ENCODE measurements at regions not wholly inside any gene's neighbourhood (a gene's known extent, or its start where the extent isn't known, plus 50 kb on each side); places are given as distances from the start of the nearest gene placed in this dataset.
A peak's percentile ranks its signal among the peaks of the same experiment; 100 is the strongest.

DNA sequence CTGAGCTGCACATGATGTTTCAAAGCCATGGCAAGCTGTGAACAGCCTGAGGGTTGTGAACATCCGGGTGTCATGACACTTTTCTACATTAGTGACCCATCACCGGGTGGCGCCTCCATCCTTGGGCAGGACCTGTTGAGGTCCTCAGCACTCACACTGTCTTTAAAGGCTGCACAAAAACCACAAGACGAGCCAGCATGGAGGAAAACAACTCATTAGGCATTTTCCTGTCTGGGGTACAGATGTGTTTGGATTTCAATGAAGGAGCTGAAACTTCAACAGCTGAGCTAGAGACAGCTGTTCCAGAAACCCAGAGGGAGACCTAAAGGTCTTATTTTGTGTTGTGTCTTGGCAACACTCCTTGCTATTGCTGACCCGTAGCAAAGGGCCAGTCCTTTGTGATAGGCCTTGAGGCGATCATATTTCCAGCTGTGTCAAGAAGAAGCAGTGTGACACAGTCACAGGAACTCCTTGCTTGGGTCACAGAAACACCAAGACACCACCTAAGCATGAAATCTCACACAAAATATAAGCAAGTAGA is 151.8 kb upstream of the VLDLR start:
- Mint-ChIP-seq H3K4me1 (ENCODE audit: low read depth) (peaks cover 10% of the 10 kb centered on the region), H3K27ac (ENCODE audit: unreplicated experiment) (peak overlapping the region; percentile 56), H3K9me3 (ENCODE audit: low read depth) (peaks cover 4% of the 10 kb centered on the region), H3K4me3 (ENCODE audit: unreplicated experiment) (no peak overlapping the region), H3K36me3 (ENCODE audit: low read depth) (peaks cover 9% of the 10 kb centered on the region), H3K27me3 (ENCODE audit: low read depth) (no peaks in the 10 kb centered on the region)
- TF ChIP-seq, protein P1, sequence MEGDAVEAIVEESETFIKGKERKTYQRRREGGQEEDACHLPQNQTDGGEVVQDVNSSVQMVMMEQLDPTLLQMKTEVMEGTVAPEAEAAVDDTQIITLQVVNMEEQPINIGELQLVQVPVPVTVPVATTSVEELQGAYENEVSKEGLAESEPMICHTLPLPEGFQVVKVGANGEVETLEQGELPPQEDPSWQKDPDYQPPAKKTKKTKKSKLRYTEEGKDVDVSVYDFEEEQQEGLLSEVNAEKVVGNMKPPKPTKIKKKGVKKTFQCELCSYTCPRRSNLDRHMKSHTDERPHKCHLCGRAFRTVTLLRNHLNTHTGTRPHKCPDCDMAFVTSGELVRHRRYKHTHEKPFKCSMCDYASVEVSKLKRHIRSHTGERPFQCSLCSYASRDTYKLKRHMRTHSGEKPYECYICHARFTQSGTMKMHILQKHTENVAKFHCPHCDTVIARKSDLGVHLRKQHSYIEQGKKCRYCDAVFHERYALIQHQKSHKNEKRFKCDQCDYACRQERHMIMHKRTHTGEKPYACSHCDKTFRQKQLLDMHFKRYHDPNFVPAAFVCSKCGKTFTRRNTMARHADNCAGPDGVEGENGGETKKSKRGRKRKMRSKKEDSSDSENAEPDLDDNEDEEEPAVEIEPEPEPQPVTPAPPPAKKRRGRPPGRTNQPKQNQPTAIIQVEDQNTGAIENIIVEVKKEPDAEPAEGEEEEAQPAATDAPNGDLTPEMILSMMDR (IDR thresholded peaks at IDR 0.05): peak; percentile 34
- no peak for DNase-seq (ENCODE audit: low spot score)

DNA sequence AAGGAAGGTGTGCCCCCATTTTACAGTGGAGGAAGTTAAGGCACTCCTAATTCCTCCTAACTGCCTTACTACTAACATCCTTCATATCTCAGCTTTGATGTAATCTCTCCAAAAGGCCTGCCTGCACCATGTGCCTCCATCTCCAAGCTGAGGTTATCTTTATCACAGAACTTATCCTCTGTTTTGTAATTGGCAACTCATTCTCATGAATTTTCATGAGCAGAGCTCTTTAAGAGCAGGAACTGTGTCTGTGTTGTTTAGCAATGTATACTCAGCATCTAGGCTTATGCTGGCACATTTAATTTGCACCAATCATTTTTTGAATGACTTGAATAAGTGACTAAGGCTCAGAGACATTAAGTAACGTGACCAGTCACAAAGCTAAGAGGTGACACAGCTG is 147.9 kb upstream of the VLDLR start:
- H3K4me3 Mint-ChIP-seq (ENCODE audit: unreplicated experiment): no peak overlapping the region
- H3K27ac Mint-ChIP-seq (ENCODE audit: unreplicated experiment): no peak overlapping the region
- H3K36me3 Mint-ChIP-seq (ENCODE audit: low read depth): peaks cover 4% of the 10 kb centered on the region
- no peaks in the 10 kb centered on the region for H3K27me3 Mint-ChIP-seq (ENCODE audit: low read depth)
- H3K4me1 Mint-ChIP-seq (ENCODE audit: low read depth): peaks cover 21% of the 10 kb centered on the region
- H3K9me3 Mint-ChIP-seq (ENCODE audit: low read depth): no peaks in the 10 kb centered on the region
- DNase-seq (ENCODE audit: low spot score): no peak
- TF ChIP-seq, protein P1 (IDR thresholded peaks at IDR 0.05): no peak

DNA sequence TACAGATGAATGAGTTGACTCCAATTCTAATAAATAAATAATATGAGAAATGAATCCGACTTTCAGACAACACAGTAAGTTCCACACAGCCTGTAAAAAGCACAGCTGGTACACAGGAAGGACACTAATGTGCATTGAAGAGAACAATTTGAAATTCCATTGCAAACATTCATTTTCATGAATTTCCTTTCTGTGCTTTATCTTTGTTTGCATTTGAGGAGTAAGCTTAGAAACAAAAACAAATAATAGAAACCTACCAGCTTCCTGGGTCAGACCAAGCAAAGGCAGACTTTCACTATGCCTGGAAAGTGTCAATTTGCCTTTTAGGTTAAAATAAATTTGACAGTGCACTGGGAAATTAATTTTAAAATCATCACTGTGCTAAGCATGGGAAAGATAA is 143.8 kb upstream of the VLDLR start:
- Mint-ChIP-seq H3K27ac (ENCODE audit: unreplicated experiment) (peak overlapping the region; percentile 22), H3K9me3 (ENCODE audit: low read depth) (no peaks in the 10 kb centered on the region), H3K36me3 (ENCODE audit: low read depth) (peaks cover 4% of the 10 kb centered on the region), H3K27me3 (ENCODE audit: low read depth) (no peaks in the 10 kb centered on the region), H3K4me3 (ENCODE audit: unreplicated experiment) (no peak overlapping the region), H3K4me1 (ENCODE audit: low read depth) (peaks cover 20% of the 10 kb centered on the region)
- TF ChIP-seq, protein P1 (IDR thresholded peaks at IDR 0.05): no peak
- DNase-seq (ENCODE audit: low spot score): no peak

DNA sequence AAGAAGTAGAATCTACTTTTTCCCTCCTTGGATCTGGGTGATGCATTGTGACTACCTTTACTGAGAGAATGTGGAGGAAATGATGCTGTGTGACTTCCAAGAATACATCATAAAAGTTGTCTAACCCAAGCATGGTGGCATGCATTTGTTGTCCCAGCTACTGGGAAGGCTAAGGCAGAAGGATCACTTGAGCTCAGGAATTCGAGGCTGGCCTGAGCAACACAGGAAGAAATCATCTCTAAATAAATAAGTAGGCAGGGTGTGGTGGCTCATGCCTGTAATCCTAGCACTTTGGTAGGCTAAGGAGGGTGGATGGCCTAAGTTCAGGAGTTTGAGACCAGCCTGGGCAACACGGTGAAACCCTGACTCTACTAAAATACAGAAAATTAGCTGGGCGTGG is 143.2 kb upstream of the VLDLR start:
- no peak overlapping the region for H3K27ac Mint-ChIP-seq (ENCODE audit: unreplicated experiment)
- no peaks in the 10 kb centered on the region for H3K9me3 Mint-ChIP-seq (ENCODE audit: low read depth)
- H3K36me3 Mint-ChIP-seq (ENCODE audit: low read depth): peaks cover 3% of the 10 kb centered on the region
- TF ChIP-seq, protein P1 (IDR thresholded peaks at IDR 0.05): no peak
- no peaks in the 10 kb centered on the region for H3K27me3 Mint-ChIP-seq (ENCODE audit: low read depth)
- H3K4me3 Mint-ChIP-seq (ENCODE audit: unreplicated experiment): no peak overlapping the region
- no peak for DNase-seq (ENCODE audit: low spot score)
- H3K4me1 Mint-ChIP-seq (ENCODE audit: low read depth): peaks cover 20% of the 10 kb centered on the region

DNA sequence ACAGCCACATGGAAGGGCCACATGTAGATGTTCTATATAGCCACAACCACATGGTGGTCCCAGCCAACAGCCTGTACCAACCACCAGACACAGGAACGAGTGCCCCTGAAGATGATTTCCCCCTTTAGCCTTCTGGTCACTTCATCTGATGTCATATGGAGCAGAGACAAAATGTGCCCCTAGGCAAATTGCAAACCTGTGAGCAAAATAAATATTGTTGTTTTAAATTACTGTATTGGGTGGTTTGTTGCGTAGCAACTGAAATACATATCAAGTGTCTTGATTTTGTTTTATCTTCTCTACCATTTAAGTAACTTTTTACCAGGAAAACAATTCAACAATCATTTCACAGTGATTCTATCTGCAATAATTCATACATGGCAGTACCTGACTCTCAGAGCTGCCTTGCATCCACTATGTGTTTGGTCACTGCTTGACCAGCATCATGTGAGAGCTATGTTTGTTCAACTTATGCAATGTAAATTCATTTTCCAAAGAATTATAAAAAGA is 142.5 kb upstream of the VLDLR start:
- TF ChIP-seq, protein P1 (IDR thresholded peaks at IDR 0.05): no peak
- H3K9me3 Mint-ChIP-seq (ENCODE audit: low read depth): no peaks in the 10 kb centered on the region
- no peaks in the 10 kb centered on the region for H3K27me3 Mint-ChIP-seq (ENCODE audit: low read depth)
- no peak overlapping the region for H3K27ac Mint-ChIP-seq (ENCODE audit: unreplicated experiment)
- H3K36me3 Mint-ChIP-seq (ENCODE audit: low read depth): peaks cover 3% of the 10 kb centered on the region
- no peak for DNase-seq (ENCODE audit: low spot score)
- H3K4me3 Mint-ChIP-seq (ENCODE audit: unreplicated experiment): no peak overlapping the region
- H3K4me1 Mint-ChIP-seq (ENCODE audit: low read depth): peaks cover 20% of the 10 kb centered on the region

Data from chondrocyte (in vitro differentiated cells).